Transverse colon (tissue), 4 donors: ENCODE measurements at regions not wholly inside any gene's neighbourhood (a gene's known extent, or its start where the extent isn't known, plus 50 kb on each side); places are given as distances from the start of the nearest gene placed in this dataset.

ENCODE experiments used
- DNase-seq: peaks from one replicate; pipeline ENCODE4 v3.0.0-alpha.2; 2019
- H3K27ac ChIP-seq, 4 donors: fragments of 200-600 bp; sonication (generic); 2 replicates each; pipeline ENCODE4 v1.5.1; 2016 to 2018; ENCODE audit warnings: inconsistent platforms in 4 of 4
- H3K27me3 ChIP-seq: fragments of 200-600 bp; sonication (generic); 2 replicates; pipeline ENCODE4 v1.5.1; 2017; ENCODE audit warnings: inconsistent platforms
- H3K36me3 ChIP-seq, 4 donors: fragments of 200-600 bp; sonication (generic); 2 replicates each; pipeline ENCODE4 v1.5.1; 2017 to 2019; ENCODE audit warnings: inconsistent platforms in 4 of 4
- H3K4me1 ChIP-seq, 4 donors: fragments of 200-600 bp; sonication (generic); 2 replicates each; pipeline ENCODE4 v1.5.1; 2017 to 2020; ENCODE audit warnings: inconsistent platforms in 4 of 4
- H3K4me3 ChIP-seq, 4 donors: fragments of 200-600 bp; sonication (generic); 1 replicate in 1 of 4; 2 replicates in 3 of 4; pipeline versions ENCODE4 v1.5.1 to v1.6.1; 2017 to 2019; ENCODE audit warnings: inconsistent platforms in 4 of 4
- H3K9me3 ChIP-seq, 2 donors: fragments of 200-600 bp; sonication (generic); 2 replicates each; pipeline ENCODE4 v1.5.1; 2017 to 2019; ENCODE audit warnings: inconsistent platforms in 2 of 2
- EP300 ChIP-seq: sonication (generic); formaldehyde crosslinking; IDR thresholded peaks from one replicate; pipeline ENCODE4 v1.6.1; 2017; ENCODE audit warnings: antibody characterized with exemption, low read depth
- POLR2A ChIP-seq: fragments of 450-650 bp; IDR thresholded peaks from one replicate; pipeline ENCODE4 v1.6.1; 2016; ENCODE audit warnings: antibody characterized with exemption, mild to moderate bottlenecking, moderate library complexity
- POLR2AphosphoS5 ChIP-seq, 3 donors: sonication (generic); formaldehyde crosslinking; IDR thresholded peaks; one replicate each; pipeline ENCODE4 v1.6.1; 2016; ENCODE audit warnings: antibody characterized with exemption in 3 of 3
- WGBS, 2 donors: methylation state at CpG; one replicate each; pipeline ENCODE4 v1.1.5; 2018; ENCODE audit warnings: low coverage in 1 of 2; 5-methylcytosine and 5-hydroxymethylcytosine counted together
- in situ Hi-C, 4 donors: fragments of 200-750 bp; cut with MboI; loops; one replicate each; pipeline versions ENCODE4 v1.15.0 to v1.15.1; 2017; ENCODE audit warnings: low sequenced_read_pairs in 3 of 4, low pct_ligation_motif_present in 1 of 4, low pct_unique_long_range_greater_than_20kb in 1 of 4
- intact Hi-C: fragments of 100-400 bp; cut with DNase I; formaldehyde crosslinking; loops from one replicate; pipeline ENCODE4 v1.15.1; 2023; ENCODE audit warnings: low total_unique reads
- TF ChIP-seq, protein P1 (sequence below), 5 experiments: fragments of 200-600 bp in 3 of 5; fragments of 450-650 bp in 2 of 5; sonication (generic) in 3 of 5; IDR thresholded peaks; 1 replicate in 2 of 5; 2 replicates in 3 of 5; pipeline ENCODE4 v1.5.1; 2016 to 2017; ENCODE audit warnings: antibody characterized with exemption in 5 of 5, inconsistent platforms in 3 of 5, mild to moderate bottlenecking in 2 of 5, moderate library complexity in 1 of 5

- 52 to 57% methylated on average over 2 to 10 of the region's 10 CpGs for WGBS, 2 donors
- Histone ChIP-seq H3K4me3 (no peak overlapping the region), H3K9me3 (no peaks in the 10 kb centered on the region), H3K27ac (no peak overlapping the region), H3K27me3 (no peaks in the 10 kb centered on the region), H3K4me1 (peaks cover 0 to 7% (median 0%) of the 10 kb centered on the region in 4 donors), H3K36me3 (no peaks in the 10 kb centered on the region)
- no peak for TF ChIP-seq POLR2A
- TF ChIP-seq, protein P1, sequence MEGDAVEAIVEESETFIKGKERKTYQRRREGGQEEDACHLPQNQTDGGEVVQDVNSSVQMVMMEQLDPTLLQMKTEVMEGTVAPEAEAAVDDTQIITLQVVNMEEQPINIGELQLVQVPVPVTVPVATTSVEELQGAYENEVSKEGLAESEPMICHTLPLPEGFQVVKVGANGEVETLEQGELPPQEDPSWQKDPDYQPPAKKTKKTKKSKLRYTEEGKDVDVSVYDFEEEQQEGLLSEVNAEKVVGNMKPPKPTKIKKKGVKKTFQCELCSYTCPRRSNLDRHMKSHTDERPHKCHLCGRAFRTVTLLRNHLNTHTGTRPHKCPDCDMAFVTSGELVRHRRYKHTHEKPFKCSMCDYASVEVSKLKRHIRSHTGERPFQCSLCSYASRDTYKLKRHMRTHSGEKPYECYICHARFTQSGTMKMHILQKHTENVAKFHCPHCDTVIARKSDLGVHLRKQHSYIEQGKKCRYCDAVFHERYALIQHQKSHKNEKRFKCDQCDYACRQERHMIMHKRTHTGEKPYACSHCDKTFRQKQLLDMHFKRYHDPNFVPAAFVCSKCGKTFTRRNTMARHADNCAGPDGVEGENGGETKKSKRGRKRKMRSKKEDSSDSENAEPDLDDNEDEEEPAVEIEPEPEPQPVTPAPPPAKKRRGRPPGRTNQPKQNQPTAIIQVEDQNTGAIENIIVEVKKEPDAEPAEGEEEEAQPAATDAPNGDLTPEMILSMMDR (IDR thresholded peaks at IDR 0.05): no peak
- TF ChIP-seq EP300: no peak
- TF ChIP-seq POLR2AphosphoS5 (IDR thresholded peaks at IDR 0.05): no peak
- no peak for DNase-seq
- in situ Hi-C loops: no loop called here
- intact Hi-C loops: no loop called here
These were observed 142.3 kb upstream of the SASH1 start for GRCh38 chr6:148200293-148200692.

GRCh38 chr6:148200781-148201180 lies 141.9 kb upstream of the SASH1 start:
- no peak overlapping the region for H3K27ac ChIP-seq

DNA sequence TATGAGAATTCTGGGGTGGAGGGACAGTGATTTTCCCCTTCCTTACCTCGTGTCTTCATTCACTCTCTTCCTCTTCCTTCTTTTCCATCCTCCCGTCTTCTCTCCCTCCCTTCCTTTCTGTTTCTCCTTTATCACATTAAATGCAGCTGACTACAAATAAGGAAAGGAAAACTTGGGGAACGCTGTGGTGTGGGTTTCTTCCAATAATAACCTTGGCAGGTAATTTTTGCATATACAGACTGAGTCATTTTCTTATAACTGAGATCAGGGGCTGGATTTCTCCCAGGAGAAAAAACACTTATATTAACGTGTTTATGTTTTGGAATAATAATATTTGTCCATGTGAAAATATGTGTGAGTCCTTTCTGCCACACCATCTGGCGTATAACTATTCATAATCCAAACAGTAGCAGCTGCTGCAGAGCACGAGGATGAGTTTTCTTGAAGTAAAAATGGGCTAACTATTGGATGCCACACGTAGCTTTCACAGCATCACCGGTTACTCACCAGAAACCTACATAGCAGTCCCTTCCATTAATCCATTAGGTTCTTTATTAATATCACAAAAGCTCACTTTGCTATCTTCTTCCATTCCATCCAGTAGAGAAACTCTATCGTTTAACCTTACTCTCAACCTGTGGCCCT lies 139.2 kb upstream of the SASH1 start:
- H3K9me3 ChIP-seq: no peaks in the 10 kb centered on the region
- DNase-seq: no peak
- no peak overlapping the region for H3K4me3 ChIP-seq
- H3K27ac ChIP-seq: no peak overlapping the region
- in situ Hi-C loops: no loop called here
- TF ChIP-seq POLR2A (no peak), EP300 (no peak), POLR2AphosphoS5 (IDR thresholded peaks at IDR 0.05) (no peak)
- TF ChIP-seq, protein P1 (IDR thresholded peaks at IDR 0.05): no peak
- H3K4me1 ChIP-seq: peaks cover 0 to 7% (median 0%) of the 10 kb centered on the region in 4 donors
- intact Hi-C loops: no loop called here
- no peaks in the 10 kb centered on the region for H3K27me3 ChIP-seq
- no peaks in the 10 kb centered on the region for H3K36me3 ChIP-seq
- WGBS, 2 donors: 40 to 51% methylated on average over 6 to 9 of the region's 9 CpGs

More at GRCh38 chr6:148200781-148201180, 141.9 kb upstream of the SASH1 start:
- no peaks in the 10 kb centered on the region for H3K9me3 ChIP-seq
- TF ChIP-seq POLR2AphosphoS5 (IDR thresholded peaks at IDR 0.05): no peak
- TF ChIP-seq, protein P1 (IDR thresholded peaks at IDR 0.05): no peak
- TF ChIP-seq EP300: no peak
- TF ChIP-seq POLR2A: no peak
- H3K27me3 ChIP-seq: no peaks in the 10 kb centered on the region
- peaks cover 0 to 7% (median 0%) of the 10 kb centered on the region in 4 donors for H3K4me1 ChIP-seq
- H3K4me3 ChIP-seq: no peak overlapping the region
- 57 to 69% methylated on average over 3 of the region's 3 CpGs for WGBS, 2 donors
- DNase-seq: no peak
- intact Hi-C loops: no loop called here
- H3K36me3 ChIP-seq: no peaks in the 10 kb centered on the region
- in situ Hi-C loops: no loop called here

GRCh38 chr6:148203970-148204369 lies 138.7 kb upstream of the SASH1 start:
- Histone ChIP-seq H3K4me1 (peaks cover 0 to 7% (median 0%) of the 10 kb centered on the region in 4 donors), H3K27ac (no peak overlapping the region), H3K4me3 (no peak overlapping the region), H3K27me3 (no peaks in the 10 kb centered on the region), H3K36me3 (no peaks in the 10 kb centered on the region), H3K9me3 (no peaks in the 10 kb centered on the region)
- no peak for DNase-seq
- in situ Hi-C loops: no loop called here
- WGBS, 2 donors: 51% methylated on average over 9 of the region's 9 CpGs; no CpG with 5 or more reads in 1 of the 2 donors
- intact Hi-C loops: no loop called here
- no peak for TF ChIP-seq POLR2A
- no peak for TF ChIP-seq POLR2AphosphoS5 (IDR thresholded peaks at IDR 0.05)
- TF ChIP-seq EP300: no peak
- TF ChIP-seq, protein P1 (IDR thresholded peaks at IDR 0.05): no peak
